Aorta (tissue), 5 donors: ENCODE measurements at regions not wholly inside any gene's neighbourhood (a gene's known extent, or its start where the extent isn't known, plus 50 kb on each side); places are given as distances from the start of the nearest gene placed in this dataset.

Source experiments
- ATAC-seq: fragments of 200-7000 bp; cut with Tn5 transposase; one replicate; pipeline ENCODE4 v1.9.1; 2022; ENCODE audit warnings: moderate library complexity; ENCODE audit not compliant: low FRiP score
- DNase-seq, 2 donors: peaks; one replicate each; pipeline ENCODE4 v3.0.0-alpha.2; 2020
- H3K27ac ChIP-seq, 2 donors: one replicate each; pipeline ENCODE4 v1.5.1; 2013; ENCODE audit warnings: low read length in 2 of 2, mild to moderate bottlenecking in 2 of 2, moderate library complexity in 2 of 2, control low read depth in 1 of 2, inconsistent platforms in 1 of 2, low read depth in 1 of 2
- H3K27me3 ChIP-seq, 2 donors: one replicate each; pipeline ENCODE4 v1.6.1; 2013; ENCODE audit warnings: control low read depth in 1 of 2, low read length in 1 of 2, mild to moderate bottlenecking in 1 of 2, moderate library complexity in 1 of 2; ENCODE audit not compliant: insufficient read depth in 2 of 2, control insufficient read depth in 1 of 2
- H3K36me3 ChIP-seq, 2 donors: one replicate each; pipeline ENCODE4 v1.6.1; 2013; ENCODE audit warnings: control low read depth in 1 of 2, low read length in 1 of 2, mild to moderate bottlenecking in 1 of 2; ENCODE audit not compliant: insufficient read depth in 2 of 2, control insufficient read depth in 1 of 2
- H3K4me1 ChIP-seq, 2 donors: one replicate each; pipeline ENCODE4 v1.6.1; 2013; ENCODE audit warnings: low read length in 2 of 2, control low read depth in 1 of 2, mild to moderate bottlenecking in 1 of 2, moderate library complexity in 1 of 2; ENCODE audit not compliant: insufficient read depth in 2 of 2, control insufficient read depth in 1 of 2
- H3K4me3 ChIP-seq, 2 donors: one replicate each; pipeline ENCODE4 v1.5.1; 2013; ENCODE audit warnings: low read length in 2 of 2, control low read depth in 1 of 2, mild to moderate bottlenecking in 1 of 2
- H3K9me3 ChIP-seq: one replicate; pipeline ENCODE4 v1.6.1; 2013; ENCODE audit warnings: mild to moderate bottlenecking, low read length; ENCODE audit not compliant: control insufficient read depth
- WGBS, 2 donors: extraction: QIAGEN DNeasy Blood & Tissue Kit; methylation state at CpG; one replicate each; pipeline ENCODE4 v1.1.7; 2013; 5-methylcytosine and 5-hydroxymethylcytosine counted together
- intact Hi-C, 2 donors: fragments of 100-400 bp; cut with DNase I; formaldehyde crosslinking; loops; one replicate each; pipeline versions ENCODE4 v1.14.2 to v1.15.0; 2022
- donor health status: healthy with polysubstance abuse.
- donor health status: Bipolar disorder and iron deficiency.
- donor health status: DM: no; HTN: no; CAD: no.
- donor health status: DM: no; HTN: no; CAD: no.
- donor health status: DM: yes; HTN: yes; CAD: no.

GRCh38 chr17:79148584-79148983 is 74.0 kb downstream of the ENGASE start:
- Histone ChIP-seq H3K27me3 (no peaks in the 10 kb centered on the region), H3K4me3 (no peak overlapping the region), H3K36me3 (no peaks in the 10 kb centered on the region), H3K9me3 (no peaks in the 10 kb centered on the region), H3K27ac (no peak overlapping the region), H3K4me1 (no peaks in the 10 kb centered on the region)
- ATAC-seq (no peak), DNase-seq (no peak)
- intact Hi-C loops = no loop called here
- WGBS, 2 donors = 82 to 86% methylated on average over 10 of the region's 10 CpGs

GRCh38 chr17:79147746-79148506 is 73.3 kb downstream of the ENGASE start:
- no peaks in the 10 kb centered on the region for H3K36me3 ChIP-seq
- 74 to 83% methylated on average over 19 of the region's 19 CpGs for WGBS, 2 donors
- H3K27ac ChIP-seq = no peak overlapping the region
- no peaks in the 10 kb centered on the region for H3K4me1 ChIP-seq
- ATAC-seq (no peak), DNase-seq (no peak)
- no peak overlapping the region for H3K4me3 ChIP-seq
- intact Hi-C loops = no loop called here
- no peaks in the 10 kb centered on the region for H3K9me3 ChIP-seq
- no peaks in the 10 kb centered on the region for H3K27me3 ChIP-seq

- DNase-seq = no peak
- WGBS, 2 donors = 63 to 65% methylated on average over 5 of the region's 5 CpGs
- Histone ChIP-seq H3K27me3 (no peaks in the 10 kb centered on the region), H3K36me3 (no peaks in the 10 kb centered on the region), H3K27ac (no peak overlapping the region), H3K4me3 (no peak overlapping the region), H3K9me3 (no peaks in the 10 kb centered on the region), H3K4me1 (no peaks in the 10 kb centered on the region)
- intact Hi-C loops = no loop called here
- ATAC-seq = no peak
Observed at GRCh38 chr17:79146562-79146961, 71.9 kb downstream of the ENGASE start.

- Histone ChIP-seq H3K27ac (no peak overlapping the region), H3K4me1 (no peaks in the 10 kb centered on the region), H3K36me3 (no peaks in the 10 kb centered on the region), H3K27me3 (no peaks in the 10 kb centered on the region), H3K9me3 (no peaks in the 10 kb centered on the region), H3K4me3 (no peak overlapping the region)
- no peak for ATAC-seq
- DNase-seq = no peak
- intact Hi-C loops = no loop called here
- WGBS, 2 donors = 89 to 90% methylated on average over 18 of the region's 18 CpGs
Observed at GRCh38 chr17:79145548-79145947, 70.9 kb downstream of the ENGASE start.

- no peaks in the 10 kb centered on the region for H3K4me1 ChIP-seq
- intact Hi-C loops = no loop called here
- no peaks in the 10 kb centered on the region for H3K9me3 ChIP-seq
- no peak for ATAC-seq
- no peak overlapping the region for H3K4me3 ChIP-seq
- 65 to 69% methylated on average over 12 of the region's 12 CpGs for WGBS, 2 donors
- H3K27me3 ChIP-seq = no peaks in the 10 kb centered on the region
- H3K36me3 ChIP-seq = no peaks in the 10 kb centered on the region
- DNase-seq = no peak
- no peak overlapping the region for H3K27ac ChIP-seq
Observed at GRCh38 chr17:79144133-79144532, 69.5 kb downstream of the ENGASE start.

- Histone ChIP-seq H3K27ac (no peak overlapping the region), H3K27me3 (no peaks in the 10 kb centered on the region), H3K9me3 (no peaks in the 10 kb centered on the region), H3K4me3 (no peak overlapping the region), H3K4me1 (no peaks in the 10 kb centered on the region), H3K36me3 (no peaks in the 10 kb centered on the region)
- ATAC-seq (no peak), DNase-seq (no peak)
- 46 to 51% methylated on average over 13 of the region's 13 CpGs for WGBS, 2 donors
- intact Hi-C loops = no loop called here
Observed at GRCh38 chr17:79142375-79142774, 67.8 kb downstream of the ENGASE start.

GRCh38 chr17:79141578-79142355 is 67.1 kb downstream of the ENGASE start:
- H3K27me3 ChIP-seq = no peaks in the 10 kb centered on the region

GRCh38 chr17:79138826-79139225 is 64.2 kb downstream of the ENGASE start:
- no peak for DNase-seq
- 90 to 93% methylated on average over 12 of the region's 12 CpGs for WGBS, 2 donors
- ATAC-seq = no peak
- intact Hi-C loops = no loop called here
- H3K4me3 ChIP-seq = no peak overlapping the region
- H3K27me3 ChIP-seq = no peaks in the 10 kb centered on the region
- no peaks in the 10 kb centered on the region for H3K36me3 ChIP-seq
- H3K27ac ChIP-seq = no peak overlapping the region
- no peaks in the 10 kb centered on the region for H3K4me1 ChIP-seq
- H3K9me3 ChIP-seq = no peaks in the 10 kb centered on the region

More at GRCh38 chr17:79141578-79142355, 67.1 kb downstream of the ENGASE start:
- ATAC-seq (no peak), DNase-seq (no peak)
- H3K27ac ChIP-seq = no peak overlapping the region
- no peaks in the 10 kb centered on the region for H3K9me3 ChIP-seq
- intact Hi-C loops = no loop called here
- no peaks in the 10 kb centered on the region for H3K36me3 ChIP-seq
- H3K4me1 ChIP-seq = no peaks in the 10 kb centered on the region
- no peak overlapping the region for H3K4me3 ChIP-seq
- 44 to 45% methylated on average over 24 of the region's 24 CpGs for WGBS, 2 donors

- H3K4me3 ChIP-seq = no peak overlapping the region
- DNase-seq (no peak), ATAC-seq (no peak)
- intact Hi-C loops = no loop called here
- no peaks in the 10 kb centered on the region for H3K27me3 ChIP-seq
- H3K9me3 ChIP-seq = no peaks in the 10 kb centered on the region
- WGBS, 2 donors = 49 to 52% methylated on average over 22 of the region's 22 CpGs
- no peak overlapping the region for H3K27ac ChIP-seq
- no peaks in the 10 kb centered on the region for H3K4me1 ChIP-seq
- H3K36me3 ChIP-seq = no peaks in the 10 kb centered on the region
Observed at GRCh38 chr17:79137789-79138165, 63.2 kb downstream of the ENGASE start.
